PC-3 (cell line): ENCODE measurements at regions not wholly inside any gene's neighbourhood (a gene's known extent, or its start where the extent isn't known, plus 50 kb on each side); places are given as distances from the start of the nearest gene placed in this dataset.

Source experiments
- ATAC-seq: fragments of 200-7000 bp; cut with Tn5 transposase; 2 replicates; pipeline ENCODE4 v1.9.1; 2020; ENCODE audit warnings: mild to moderate bottlenecking, moderate library complexity
- BruUV-seq: library from RNA; stranded (reverse); fragments of 400-500 nt; replicated peaks from 2 replicates; lab custom pipeline; 2021; lab: Mats Ljungman, UMichigan
- CTCF ChIA-PET: fragments of 300-600 bp; sonication (Branson Sonifier 250); formaldehyde crosslinking; loops from one replicate; lab custom pipeline; 2022; ENCODE audit warnings: antibody characterized with exemption; lab: Charles Lee
- POLR2A ChIA-PET: fragments of 300-600 bp; sonication (Branson Sonifier 250); formaldehyde crosslinking; loops from one replicate; lab custom pipeline; 2022; ENCODE audit warnings: antibody characterized with exemption; ENCODE audit not compliant: unreplicated experiment; lab: Charles Lee
- DNase-seq: peaks from one replicate; pipeline ENCODE4 v3.0.0-alpha.2; 2015
- H2AFZ ChIP-seq: fragments of 300-600 bp; sonication (generic); 2 replicates; pipeline ENCODE4 v1.6.0; 2016; ENCODE audit warnings: antibody characterized with exemption, low read length
- H3F3A ChIP-seq: fragments of 300-600 bp; sonication (generic); one replicate; pipeline ENCODE4 v1.6.0; 2017; ENCODE audit warnings: antibody characterized with exemption, low read length, control low read depth, mild to moderate bottlenecking; ENCODE audit not compliant: unreplicated experiment
- H3K27ac ChIP-seq: fragments of 300-600 bp; sonication (generic); 2 replicates; pipeline ENCODE4 v1.5.1; 2016; ENCODE audit warnings: mild to moderate bottlenecking, low read length
- H3K27me3 ChIP-seq: fragments of 300-600 bp; sonication (generic); 2 replicates; pipeline ENCODE4 v1.6.1; 2016; ENCODE audit warnings: low read length, mixed read lengths
- H3K36me3 ChIP-seq: fragments of 300-600 bp; sonication (generic); 2 replicates; pipeline ENCODE4 v1.6.1; 2016; ENCODE audit warnings: low read depth, mixed run types, low read length, mixed read lengths
- H3K4me1 ChIP-seq: fragments of 300-600 bp; sonication (generic); 2 replicates; pipeline ENCODE4 v1.5.1; 2016; ENCODE audit warnings: low read length; ENCODE audit not compliant: insufficient read depth
- H3K4me2 ChIP-seq: fragments of 300-600 bp; sonication (generic); 2 replicates; pipeline ENCODE4 v1.6.0; 2016; ENCODE audit warnings: low read length
- H3K4me3 ChIP-seq: fragments of 300-600 bp; sonication (generic); 2 replicates; pipeline ENCODE4 v1.5.1; 2016; ENCODE audit warnings: mild to moderate bottlenecking, low read length, mixed read lengths
- H3K79me2 ChIP-seq: fragments of 300-600 bp; sonication (generic); 2 replicates; pipeline ENCODE4 v1.6.1; 2017; ENCODE audit warnings: low read length, mixed read lengths
- H3K9ac ChIP-seq: fragments of 300-600 bp; sonication (generic); 2 replicates; pipeline ENCODE4 v1.6.0; 2016; ENCODE audit warnings: mild to moderate bottlenecking, low read length
- H3K9me2 ChIP-seq: fragments of 300-600 bp; sonication (generic); replicated peaks from 2 replicates; pipeline ENCODE4 v1.6.1; 2016; ENCODE audit warnings: mixed run types, low read length, mixed read lengths
- H3K9me3 ChIP-seq: fragments of 300-600 bp; sonication (generic); 2 replicates; pipeline ENCODE4 v1.6.1; 2016; ENCODE audit warnings: low read length, mixed read lengths
- H4K20me1 ChIP-seq: fragments of 300-600 bp; sonication (generic); 2 replicates; pipeline ENCODE4 v1.6.1; 2016; ENCODE audit warnings: low read length, mixed read lengths
- EZH2 ChIP-seq: fragments of 300-600 bp; sonication (generic); IDR thresholded peaks from one replicate; pipeline ENCODE4 v1.6.1; 2017; ENCODE audit warnings: antibody characterized with exemption, mild to moderate bottlenecking, low read length; ENCODE audit not compliant: unreplicated experiment
- EZH2phosphoT487 ChIP-seq: fragments of 300-600 bp; sonication (generic); IDR thresholded peaks from 2 replicates; pipeline ENCODE4 v1.6.1; 2018; ENCODE audit warnings: mild to moderate bottlenecking, antibody characterized with exemption, low read length, borderline replicate concordance
- intact Hi-C: fragments of 100-400 bp; cut with micrococcal nuclease; formaldehyde crosslinking; loops from 2 replicates; pipeline ENCODE4 v1.9.0; 2023
- TF ChIP-seq, protein P1 (sequence below): fragments of 300-600 bp; sonication (generic); conservative IDR thresholded peaks from 2 replicates; pipeline ENCODE4 v1.5.1; 2017; ENCODE audit warnings: antibody characterized with exemption, low read depth, mild to moderate bottlenecking, low read length

DNA sequence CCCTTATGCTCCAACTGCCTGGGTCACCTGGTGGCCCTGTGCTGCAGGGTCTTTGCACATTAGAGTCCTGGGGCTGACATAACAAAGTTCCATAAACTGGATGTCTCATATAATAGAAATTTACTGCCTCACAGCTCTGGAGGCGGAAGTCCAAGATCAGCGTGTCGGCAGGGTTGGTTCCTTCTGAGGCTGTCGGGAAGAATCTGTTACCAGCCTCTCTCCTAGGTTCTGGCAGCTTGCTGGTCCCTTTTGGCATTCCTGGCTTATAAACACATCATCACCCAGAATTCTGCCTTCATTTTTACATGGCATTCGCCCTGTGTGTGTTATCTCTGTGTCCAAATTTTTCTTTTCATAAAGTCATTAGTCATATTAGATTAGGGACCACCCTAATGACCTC lies 170.5 kb downstream of the NDUFA10 start:
- no peaks in the 10 kb centered on the region for H3K79me2 ChIP-seq
- BruUV-seq, result no TSS peak
- DNase-seq (no peak), ATAC-seq (no peak)
- no peak overlapping the region for H3K4me2 ChIP-seq
- no peaks in the 10 kb centered on the region for H3K9me3 ChIP-seq
- intact Hi-C loops, result no loop called here
- peaks cover 30% of the 10 kb centered on the region for H3K27me3 ChIP-seq
- no peaks in the 10 kb centered on the region for H4K20me1 ChIP-seq
- no peak overlapping the region for H3K27ac ChIP-seq
- no peaks in the 10 kb centered on the region for H3K36me3 ChIP-seq
- H3K9me2 ChIP-seq, result no peaks in the 10 kb centered on the region
- no peak overlapping the region for H2AFZ ChIP-seq
- TF ChIP-seq EZH2phosphoT487 (no peak), EZH2 (no peak)
- TF ChIP-seq, protein P1, sequence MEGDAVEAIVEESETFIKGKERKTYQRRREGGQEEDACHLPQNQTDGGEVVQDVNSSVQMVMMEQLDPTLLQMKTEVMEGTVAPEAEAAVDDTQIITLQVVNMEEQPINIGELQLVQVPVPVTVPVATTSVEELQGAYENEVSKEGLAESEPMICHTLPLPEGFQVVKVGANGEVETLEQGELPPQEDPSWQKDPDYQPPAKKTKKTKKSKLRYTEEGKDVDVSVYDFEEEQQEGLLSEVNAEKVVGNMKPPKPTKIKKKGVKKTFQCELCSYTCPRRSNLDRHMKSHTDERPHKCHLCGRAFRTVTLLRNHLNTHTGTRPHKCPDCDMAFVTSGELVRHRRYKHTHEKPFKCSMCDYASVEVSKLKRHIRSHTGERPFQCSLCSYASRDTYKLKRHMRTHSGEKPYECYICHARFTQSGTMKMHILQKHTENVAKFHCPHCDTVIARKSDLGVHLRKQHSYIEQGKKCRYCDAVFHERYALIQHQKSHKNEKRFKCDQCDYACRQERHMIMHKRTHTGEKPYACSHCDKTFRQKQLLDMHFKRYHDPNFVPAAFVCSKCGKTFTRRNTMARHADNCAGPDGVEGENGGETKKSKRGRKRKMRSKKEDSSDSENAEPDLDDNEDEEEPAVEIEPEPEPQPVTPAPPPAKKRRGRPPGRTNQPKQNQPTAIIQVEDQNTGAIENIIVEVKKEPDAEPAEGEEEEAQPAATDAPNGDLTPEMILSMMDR, result no peak
- POLR2A ChIA-PET, result no interaction called here
- no peak overlapping the region for H3K9ac ChIP-seq
- H3K4me1 ChIP-seq, result no peaks in the 10 kb centered on the region
- no peak overlapping the region for H3K4me3 ChIP-seq
- CTCF ChIA-PET, result no interaction called here
- H3F3A ChIP-seq, result no peaks in the 10 kb centered on the region

DNA sequence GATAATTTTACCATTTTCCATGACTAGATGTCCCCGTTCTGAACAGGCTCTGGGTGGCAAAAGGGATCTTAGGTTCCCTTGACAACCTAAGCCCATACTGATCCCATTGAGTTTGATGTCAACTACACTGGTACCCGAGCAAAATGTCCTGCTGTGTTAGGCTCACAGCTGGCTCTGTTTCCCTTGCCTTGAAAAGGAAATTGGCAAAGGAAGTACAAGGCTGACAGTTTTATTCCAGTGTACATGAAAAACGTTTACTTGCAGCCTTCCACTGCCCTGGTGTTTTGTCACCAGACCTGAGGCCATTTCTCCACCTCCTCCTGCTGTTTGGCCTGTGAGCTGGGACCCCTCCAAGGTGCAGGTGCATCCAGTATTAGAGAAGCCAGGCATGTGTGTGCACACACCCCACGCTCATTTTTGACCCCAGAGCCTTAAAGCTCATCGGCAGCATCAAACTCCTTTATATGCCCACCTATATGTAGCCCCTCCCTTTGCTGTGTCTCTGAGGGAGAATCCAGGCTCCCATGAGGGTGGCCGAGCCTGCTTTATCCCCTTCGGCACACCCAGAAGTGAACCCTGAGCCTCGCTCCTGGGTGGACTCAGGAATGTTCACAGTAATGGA lies 171.3 kb downstream of the NDUFA10 start:
- Histone ChIP-seq H3K9me3 (no peaks in the 10 kb centered on the region), H3F3A (no peaks in the 10 kb centered on the region), H4K20me1 (no peaks in the 10 kb centered on the region), H3K4me2 (no peak overlapping the region), H3K27me3 (peaks cover 27% of the 10 kb centered on the region), H3K79me2 (no peaks in the 10 kb centered on the region), H3K9ac (no peak overlapping the region), H3K4me3 (no peak overlapping the region), H3K9me2 (no peaks in the 10 kb centered on the region), H3K27ac (no peak overlapping the region), H3K4me1 (no peaks in the 10 kb centered on the region), H3K36me3 (no peaks in the 10 kb centered on the region), H2AFZ (no peak overlapping the region)
- no peak for TF ChIP-seq EZH2phosphoT487
- TF ChIP-seq, protein P1, result no peak
- TF ChIP-seq EZH2, result no peak
- ChIA-PET POLR2A (no interaction called here), CTCF (no interaction called here)
- DNase-seq (no peak), ATAC-seq (no peak)
- BruUV-seq, result no TSS peak
- intact Hi-C loops, result no loop called here

DNA sequence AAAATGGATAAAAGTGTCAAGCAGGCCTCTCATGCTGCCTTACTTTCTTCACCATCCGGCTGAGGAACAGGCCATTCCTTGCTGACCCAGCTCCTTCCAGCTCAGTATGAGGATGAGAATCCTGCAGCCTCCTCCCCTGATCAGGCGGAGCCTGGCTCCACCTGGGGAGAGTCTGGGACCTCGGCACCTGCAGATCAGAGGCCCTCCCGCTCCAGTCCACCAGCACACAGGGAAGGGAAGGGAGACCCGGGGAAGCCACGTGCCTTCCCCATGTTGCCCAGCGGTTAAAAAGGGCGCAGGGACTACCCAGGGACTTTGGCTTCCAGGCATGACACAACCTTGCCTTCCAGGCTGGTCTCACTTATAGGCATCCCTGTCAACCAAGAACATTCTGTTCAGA lies 172.0 kb downstream of the NDUFA10 start:
- no peak for TF ChIP-seq EZH2
- TF ChIP-seq, protein P1, result no peak
- TF ChIP-seq EZH2phosphoT487, result no peak
- Histone ChIP-seq H3K4me2 (no peak overlapping the region), H3K27me3 (peaks cover 27% of the 10 kb centered on the region), H3K36me3 (no peaks in the 10 kb centered on the region), H3K27ac (no peak overlapping the region), H3K9ac (no peak overlapping the region), H4K20me1 (no peaks in the 10 kb centered on the region), H3K79me2 (no peaks in the 10 kb centered on the region), H3F3A (no peaks in the 10 kb centered on the region), H3K4me1 (no peaks in the 10 kb centered on the region), H3K4me3 (no peak overlapping the region), H2AFZ (no peak overlapping the region), H3K9me2 (no peaks in the 10 kb centered on the region), H3K9me3 (no peaks in the 10 kb centered on the region)
- ATAC-seq (no peak), DNase-seq (no peak)
- intact Hi-C loops, result no loop called here
- no TSS peak for BruUV-seq
- CTCF ChIA-PET, result no interaction called here
- POLR2A ChIA-PET, result no interaction called here
